ENCODE measurements at regions not wholly inside any gene's neighbourhood (a gene's known extent, or its start where the extent isn't known, plus 50 kb on each side); places are given as distances from the start of the nearest gene placed in this dataset.

- Mint-ChIP-seq H3K4me3 (no peak overlapping the region), H3K27ac (no peak overlapping the region), H3K27me3 (no peaks in the 10 kb centered on the region), H3K4me1 (peaks cover 22% of the 10 kb centered on the region), H3K9me3 (ENCODE audit: insufficient read depth) (no peaks in the 10 kb centered on the region)
- Histone ChIP-seq H3K9ac (ENCODE audit: low read length) (no peak overlapping the region), H3K4me2 (replicated peaks; ENCODE audit: low read depth, low read length, poor library complexity, severe bottlenecking) (no peak overlapping the region), H3K79me2 (ENCODE audit: control insufficient read depth, insufficient read depth, low read length) (no peaks in the 10 kb centered on the region), H4K20me1 (ENCODE audit: control insufficient read depth, insufficient read depth, low read length, poor library complexity, severe bottlenecking) (no peaks in the 10 kb centered on the region), H3K4me3 (ENCODE audit: control extremely low read depth in 1 of 5, extremely low read depth in 1 of 5, insufficient read depth in 1 of 5, low read depth in 2 of 5, low read length in 4 of 5) (no peak overlapping the region), H3K27me3 (replicated peaks in 1 of 4; ENCODE audit: control extremely low read depth in 1 of 4, control insufficient read depth in 3 of 4, insufficient read depth in 4 of 4, low read length in 3 of 4) (no peaks in the 10 kb centered on the region), H3K36me3 (replicated peaks in 1 of 2; ENCODE audit: control extremely low read depth in 1 of 2, control insufficient read depth in 1 of 2, extremely low read depth in 1 of 2, insufficient read depth in 2 of 2, low read length in 1 of 2) (no peaks in the 10 kb centered on the region), H3K27ac (ENCODE audit: low read length in 2 of 2) (no peak overlapping the region), H3K4me1 (ENCODE audit: control insufficient read depth in 2 of 2, insufficient read depth in 2 of 2, low read length in 2 of 2) (peaks cover 6 to 11% of the 10 kb centered on the region in 2 donors), H3K9me3 (ENCODE audit: control extremely low read depth in 1 of 3, control insufficient read depth in 2 of 3, insufficient read depth in 1 of 3, low read length in 2 of 3) (no peaks in the 10 kb centered on the region), H2AFZ (ENCODE audit: insufficient read depth, low read depth, low read length, poor library complexity, severe bottlenecking) (no peak overlapping the region)
- intact Hi-C loops (cut with micrococcal nuclease), result no loop called here
- CTCF ChIA-PET, result no interaction called here
- ATAC-seq (ENCODE audit: low read depth), result no peak
- no peak for DNase-seq
- no CpG with 5 or more reads among the region's 2 CpGs for WGBS (ENCODE audit: insufficient coverage)
- POLR2A ChIA-PET, result no interaction called here
- TF ChIP-seq EZH2 (IDR thresholded peaks at IDR 0.05; ENCODE audit: borderline replicate concordance, insufficient read depth, low read depth, low read length, poor library complexity, severe bottlenecking) (no peak), CTCF (IDR thresholded peaks at IDR 0.05) (no peak)
These were observed 500.2 kb upstream of the ZEB2 start for GRCh38 chr2:145020139-145020538.

DNA sequence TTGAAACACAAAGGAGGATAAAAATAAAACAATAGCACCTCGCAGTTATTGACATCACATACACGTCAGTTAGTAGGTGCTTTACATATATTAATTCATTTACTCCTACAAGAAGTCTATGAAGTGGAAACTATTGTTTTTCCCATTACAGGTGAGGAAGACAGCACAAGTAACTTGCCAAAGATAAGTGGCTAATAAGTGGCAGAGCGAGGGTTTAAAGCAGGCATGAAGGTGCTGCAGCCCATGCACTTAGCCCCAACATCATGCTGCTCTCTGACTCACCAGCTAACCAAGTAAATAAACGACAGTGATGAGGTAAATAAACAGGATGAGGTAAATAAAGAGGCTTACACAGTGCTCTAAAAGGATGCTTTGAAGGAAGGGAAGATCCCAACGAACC lies 498.6 kb upstream of the ZEB2 start:
- Histone ChIP-seq H3K27me3 (replicated peaks in 1 of 4; ENCODE audit: control extremely low read depth in 1 of 4, control insufficient read depth in 3 of 4, insufficient read depth in 4 of 4, low read length in 3 of 4) (no peaks in the 10 kb centered on the region), H3K9ac (ENCODE audit: low read length) (no peak overlapping the region), H3K36me3 (replicated peaks in 1 of 2; ENCODE audit: control extremely low read depth in 1 of 2, control insufficient read depth in 1 of 2, extremely low read depth in 1 of 2, insufficient read depth in 2 of 2, low read length in 1 of 2) (no peaks in the 10 kb centered on the region), H3K79me2 (ENCODE audit: control insufficient read depth, insufficient read depth, low read length) (no peaks in the 10 kb centered on the region), H4K20me1 (ENCODE audit: control insufficient read depth, insufficient read depth, low read length, poor library complexity, severe bottlenecking) (no peaks in the 10 kb centered on the region), H2AFZ (ENCODE audit: insufficient read depth, low read depth, low read length, poor library complexity, severe bottlenecking) (no peak overlapping the region), H3K4me3 (ENCODE audit: control extremely low read depth in 1 of 5, extremely low read depth in 1 of 5, insufficient read depth in 1 of 5, low read depth in 2 of 5, low read length in 4 of 5) (no peak overlapping the region), H3K4me2 (replicated peaks; ENCODE audit: low read depth, low read length, poor library complexity, severe bottlenecking) (no peak overlapping the region), H3K9me3 (ENCODE audit: control extremely low read depth in 1 of 3, control insufficient read depth in 2 of 3, insufficient read depth in 1 of 3, low read length in 2 of 3) (no peaks in the 10 kb centered on the region), H3K4me1 (ENCODE audit: control insufficient read depth in 2 of 2, insufficient read depth in 2 of 2, low read length in 2 of 2) (peaks cover 6 to 11% of the 10 kb centered on the region in 2 donors), H3K27ac (ENCODE audit: low read length in 2 of 2) (no peak overlapping the region)
- intact Hi-C loops (cut with micrococcal nuclease), result no loop called here
- no peak for TF ChIP-seq EZH2 (IDR thresholded peaks at IDR 0.05; ENCODE audit: borderline replicate concordance, insufficient read depth, low read depth, low read length, poor library complexity, severe bottlenecking)
- no peak for TF ChIP-seq CTCF (IDR thresholded peaks at IDR 0.05)
- ATAC-seq (ENCODE audit: low read depth) (no peak), DNase-seq (no peak)
- H3K27ac Mint-ChIP-seq, result no peak overlapping the region
- no peaks in the 10 kb centered on the region for H3K27me3 Mint-ChIP-seq
- CTCF ChIA-PET, result interaction anchor here (0.7 kb wide), 1 partner anchor 13 kb away, joined by 3 read pairs; no protein-coding TSS in a partner anchor
- POLR2A ChIA-PET, result no interaction called here
- peaks cover 19% of the 10 kb centered on the region for H3K4me1 Mint-ChIP-seq
- no peak overlapping the region for H3K4me3 Mint-ChIP-seq
- WGBS (ENCODE audit: insufficient coverage), result no CpG with 5 or more reads among the region's 5 CpGs
- no peaks in the 10 kb centered on the region for H3K9me3 Mint-ChIP-seq (ENCODE audit: insufficient read depth)
